Tibial nerve (tissue), 4 donors: ENCODE measurements at regions not wholly inside any gene's neighbourhood (a gene's known extent, or its start where the extent isn't known, plus 50 kb on each side); places are given as distances from the start of the nearest gene placed in this dataset.

Source experiments
- DNase-seq, 2 donors: peaks; one replicate each; pipeline ENCODE4 v3.0.0-alpha.2; 2019; ENCODE audit warnings: low spot score in 2 of 2
- H3K27ac ChIP-seq, 4 donors: fragments of 200-600 bp; sonication (generic) in 3 of 4; one replicate each; pipeline ENCODE4 v1.5.1; 2017 to 2019; ENCODE audit warnings: mild to moderate bottlenecking in 1 of 4
- H3K27me3 ChIP-seq, 2 donors: fragments of 200-600 bp; sonication (generic) in 1 of 2; one replicate each; pipeline versions ENCODE4 v1.5.1 to v1.6.0; 2017 to 2019
- H3K36me3 ChIP-seq, 3 donors: fragments of 200-600 bp; sonication (generic); one replicate each; pipeline ENCODE4 v1.5.1; 2018 to 2019
- H3K4me1 ChIP-seq, 4 donors: fragments of 200-600 bp; sonication (generic) in 3 of 4; one replicate each; pipeline ENCODE4 v1.5.1; 2017 to 2019
- H3K4me3 ChIP-seq, 4 donors: fragments of 200-600 bp; sonication (generic) in 3 of 4; one replicate each; pipeline ENCODE4 v1.5.1; 2017 to 2019; ENCODE audit warnings: mild to moderate bottlenecking in 1 of 4, moderate library complexity in 1 of 4
- H3K9me3 ChIP-seq, 4 donors: fragments of 200-600 bp; sonication (generic) in 3 of 4; one replicate each; pipeline ENCODE4 v1.5.1; 2017 to 2019
- CTCF ChIP-seq, 5 experiments: fragments of 200-600 bp in 3 of 5; fragments of 450-650 bp in 2 of 5; sonication (generic) in 3 of 5; IDR thresholded peaks; one replicate each; pipeline ENCODE4 v1.5.1; 2016 to 2019; ENCODE audit warnings: antibody characterized with exemption in 5 of 5, mild to moderate bottlenecking in 3 of 5, moderate library complexity in 2 of 5
- EP300 ChIP-seq, 2 donors: sonication (generic); formaldehyde crosslinking; IDR thresholded peaks; one replicate each; pipeline ENCODE4 v1.6.1; 2017; ENCODE audit warnings: antibody characterized with exemption in 2 of 2, mild to moderate bottlenecking in 1 of 2
- POLR2A ChIP-seq, 2 donors: fragments of 450-650 bp; IDR thresholded peaks; one replicate each; pipeline ENCODE4 v1.6.1; 2017; ENCODE audit warnings: antibody characterized with exemption in 2 of 2, mild to moderate bottlenecking in 2 of 2, moderate library complexity in 2 of 2
- WGBS, 2 donors: methylation state at CpG; one replicate each; pipeline ENCODE4 v1.1.5; 2018; 5-methylcytosine and 5-hydroxymethylcytosine counted together

- Histone ChIP-seq H3K4me1 (no peaks in the 10 kb centered on the region), H3K27ac (no peak overlapping the region), H3K9me3 (no peaks in the 10 kb centered on the region), H3K4me3 (no peak overlapping the region), H3K27me3 (no peaks in the 10 kb centered on the region), H3K36me3 (no peaks in the 10 kb centered on the region)
- WGBS, 2 donors, result 92 to 97% methylated on average over 4 of the region's 4 CpGs
- TF ChIP-seq CTCF (IDR thresholded peaks at IDR 0.05), result no peak
- no peak for DNase-seq
Observed at GRCh38 chr18:73973972-73974371, 173.7 kb downstream of the FBXO15 start.

GRCh38 chr18:73966954-73967353 lies 180.7 kb downstream of the FBXO15 start:
- Histone ChIP-seq H3K27me3 (no peaks in the 10 kb centered on the region), H3K4me3 (no peak overlapping the region), H3K36me3 (no peaks in the 10 kb centered on the region), H3K4me1 (no peaks in the 10 kb centered on the region), H3K27ac (no peak overlapping the region), H3K9me3 (no peaks in the 10 kb centered on the region)
- DNase-seq, result no peak
- TF ChIP-seq POLR2A (IDR thresholded peaks at IDR 0.05), result no peak
- TF ChIP-seq EP300 (IDR thresholded peaks at IDR 0.05), result no peak
- no peak for TF ChIP-seq CTCF (IDR thresholded peaks at IDR 0.05)
- 65 to 75% methylated on average over 2 of the region's 2 CpGs for WGBS, 2 donors

- 42 to 53% methylated on average over 3 of the region's 3 CpGs for WGBS, 2 donors
- H3K36me3 ChIP-seq, result no peaks in the 10 kb centered on the region
- H3K4me3 ChIP-seq, result no peak overlapping the region
- TF ChIP-seq EP300 (IDR thresholded peaks at IDR 0.05), result no peak
- no peak for TF ChIP-seq POLR2A (IDR thresholded peaks at IDR 0.05)
- TF ChIP-seq CTCF (IDR thresholded peaks at IDR 0.05), result no peak
- no peaks in the 10 kb centered on the region for H3K4me1 ChIP-seq
- no peaks in the 10 kb centered on the region for H3K27me3 ChIP-seq
- H3K9me3 ChIP-seq, result no peaks in the 10 kb centered on the region
- no peak overlapping the region for H3K27ac ChIP-seq
- no peak for DNase-seq
Observed at GRCh38 chr18:73962256-73962655, 185.4 kb downstream of the FBXO15 start.

DNA sequence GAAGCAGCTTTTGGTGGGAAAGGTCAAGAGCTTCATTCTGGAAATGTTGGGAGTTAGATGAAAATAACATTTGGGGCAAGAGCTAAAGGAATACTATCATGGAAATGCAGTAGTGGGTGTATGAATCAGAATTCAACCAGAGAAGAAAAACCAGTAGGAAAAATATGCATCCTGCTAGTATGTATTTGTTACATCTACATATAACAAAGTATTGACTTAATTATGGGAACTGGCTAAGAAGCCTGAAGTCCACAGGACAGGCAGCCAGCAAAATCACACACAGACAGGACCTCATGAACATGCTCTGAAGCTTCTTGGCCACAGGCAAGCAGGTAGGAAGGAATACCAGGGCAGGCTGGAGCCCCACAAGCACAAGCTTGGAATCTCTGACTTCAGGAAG lies 185.8 kb downstream of the FBXO15 start:
- Histone ChIP-seq H3K9me3 (no peaks in the 10 kb centered on the region), H3K4me3 (no peak overlapping the region), H3K36me3 (no peaks in the 10 kb centered on the region), H3K27me3 (no peaks in the 10 kb centered on the region), H3K4me1 (no peaks in the 10 kb centered on the region), H3K27ac (no peak overlapping the region)
- TF ChIP-seq CTCF (IDR thresholded peaks at IDR 0.05) (no peak), POLR2A (IDR thresholded peaks at IDR 0.05) (no peak), EP300 (IDR thresholded peaks at IDR 0.05) (no peak)
- DNase-seq, result no peak

DNA sequence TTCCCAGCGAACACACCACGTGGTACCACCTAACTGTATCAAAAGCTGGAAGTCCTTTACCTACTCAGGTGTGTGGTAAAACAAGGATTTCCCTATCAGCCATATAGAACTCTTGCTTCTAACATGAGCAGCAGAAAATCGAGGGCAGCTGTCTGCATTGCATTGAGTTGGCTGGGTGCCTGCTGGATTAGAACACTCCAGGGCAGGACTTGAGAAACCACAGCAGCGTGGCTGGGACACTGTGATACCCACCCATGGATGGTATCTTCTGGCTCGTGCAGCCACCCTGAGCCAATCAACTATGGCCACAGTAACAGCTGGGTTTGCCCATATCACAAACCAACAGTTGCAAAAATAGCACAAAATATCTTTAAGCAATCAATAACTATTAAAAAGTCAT lies 188.3 kb downstream of the FBXO15 start:
- no peak overlapping the region for H3K27ac ChIP-seq
- no peak for DNase-seq
- H3K27me3 ChIP-seq, result no peaks in the 10 kb centered on the region
- 65 to 77% methylated on average over 3 to 5 of the region's 5 CpGs for WGBS, 2 donors
- H3K4me1 ChIP-seq, result no peaks in the 10 kb centered on the region
- H3K9me3 ChIP-seq, result no peaks in the 10 kb centered on the region
- no peak overlapping the region for H3K4me3 ChIP-seq
- TF ChIP-seq EP300 (IDR thresholded peaks at IDR 0.05), result no peak
- TF ChIP-seq CTCF (IDR thresholded peaks at IDR 0.05), result no peak
- TF ChIP-seq POLR2A (IDR thresholded peaks at IDR 0.05), result no peak
- H3K36me3 ChIP-seq, result no peaks in the 10 kb centered on the region
